ENCODE measurements at regions not wholly inside any gene's neighbourhood (a gene's known extent, or its start where the extent isn't known, plus 50 kb on each side); places are given as distances from the start of the nearest gene placed in this dataset.

DNA sequence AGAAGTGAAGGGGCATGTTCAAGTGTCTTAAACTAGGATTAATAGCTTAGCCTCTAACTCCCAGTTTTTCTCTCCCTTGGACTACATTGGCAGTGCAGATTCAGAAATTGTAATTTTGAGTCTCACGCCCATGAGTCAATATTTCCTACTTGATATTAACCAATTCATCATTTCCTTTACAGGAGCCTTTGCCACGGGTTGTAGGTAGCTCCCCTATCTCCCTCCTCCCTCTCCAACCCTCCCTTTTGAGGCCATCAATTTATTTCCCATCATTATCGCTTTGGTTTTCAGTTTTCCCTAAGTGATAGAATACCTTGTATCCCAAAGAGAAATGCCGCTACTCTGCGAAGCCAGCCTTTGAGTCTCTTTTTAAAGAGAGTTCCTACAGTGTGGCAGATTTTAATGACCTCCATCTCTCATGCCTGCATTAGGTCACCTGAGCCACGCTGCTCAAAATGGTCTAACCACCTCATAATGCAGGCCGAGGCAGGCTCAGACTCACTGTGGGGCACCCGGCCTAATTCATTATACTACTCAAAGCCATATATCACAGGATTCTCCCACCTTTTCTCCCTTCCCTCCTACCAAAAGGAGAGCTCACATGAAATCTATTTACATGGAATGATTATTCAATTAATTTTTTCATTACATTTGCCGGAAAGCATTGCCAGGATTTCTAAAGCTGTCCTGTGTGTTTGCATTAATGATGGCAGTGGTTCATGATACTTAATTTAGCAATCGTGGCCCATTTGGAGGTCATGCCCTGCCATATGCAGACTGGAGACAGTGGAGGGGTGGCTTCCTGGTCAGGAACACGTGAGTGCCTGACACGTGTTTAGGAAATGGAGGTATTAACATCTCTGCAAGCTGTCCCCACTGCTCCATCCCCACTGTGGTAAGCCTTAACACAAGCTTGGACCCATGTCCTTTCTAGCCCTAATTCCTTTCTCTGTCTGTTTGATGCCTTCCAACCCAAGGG lies 448.2 kb upstream of the AUTS2 start:
- TF ChIP-seq, protein P1, sequence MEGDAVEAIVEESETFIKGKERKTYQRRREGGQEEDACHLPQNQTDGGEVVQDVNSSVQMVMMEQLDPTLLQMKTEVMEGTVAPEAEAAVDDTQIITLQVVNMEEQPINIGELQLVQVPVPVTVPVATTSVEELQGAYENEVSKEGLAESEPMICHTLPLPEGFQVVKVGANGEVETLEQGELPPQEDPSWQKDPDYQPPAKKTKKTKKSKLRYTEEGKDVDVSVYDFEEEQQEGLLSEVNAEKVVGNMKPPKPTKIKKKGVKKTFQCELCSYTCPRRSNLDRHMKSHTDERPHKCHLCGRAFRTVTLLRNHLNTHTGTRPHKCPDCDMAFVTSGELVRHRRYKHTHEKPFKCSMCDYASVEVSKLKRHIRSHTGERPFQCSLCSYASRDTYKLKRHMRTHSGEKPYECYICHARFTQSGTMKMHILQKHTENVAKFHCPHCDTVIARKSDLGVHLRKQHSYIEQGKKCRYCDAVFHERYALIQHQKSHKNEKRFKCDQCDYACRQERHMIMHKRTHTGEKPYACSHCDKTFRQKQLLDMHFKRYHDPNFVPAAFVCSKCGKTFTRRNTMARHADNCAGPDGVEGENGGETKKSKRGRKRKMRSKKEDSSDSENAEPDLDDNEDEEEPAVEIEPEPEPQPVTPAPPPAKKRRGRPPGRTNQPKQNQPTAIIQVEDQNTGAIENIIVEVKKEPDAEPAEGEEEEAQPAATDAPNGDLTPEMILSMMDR (IDR thresholded peaks at IDR 0.05): no peak
- TF ChIP-seq POLR2A (IDR thresholded peaks at IDR 0.05) (no peak), EP300 (IDR thresholded peaks at IDR 0.05) (no peak)
